IMR-90 (cell line): ENCODE measurements at regions not wholly inside any gene's neighbourhood (a gene's known extent, or its start where the extent isn't known, plus 50 kb on each side); places are given as distances from the start of the nearest gene placed in this dataset.

Experiments
- ATAC-seq: fragments of 200-7000 bp; cut with Tn5 transposase; 2 replicates; pipeline ENCODE4 v1.9.1; 2020; ENCODE audit warnings: low read depth, mild to moderate bottlenecking, moderate library complexity
- BruUV-seq: library from RNA; stranded (reverse); fragments of 400-500 nt; replicated peaks from 2 replicates; lab custom pipeline; 2021; lab: Mats Ljungman, UMichigan
- CTCF ChIA-PET: fragments of 300-600 bp; formaldehyde crosslinking; extraction: SDS; loops from one replicate; lab custom pipeline; 2021; ENCODE audit warnings: antibody characterized with exemption; lab: Yijun Ruan, JAX
- POLR2A ChIA-PET: fragments of 300-600 bp; sonication (Branson Sonifier 250); formaldehyde crosslinking; loops from one replicate; lab custom pipeline; 2022; ENCODE audit warnings: antibody characterized with exemption; ENCODE audit not compliant: unreplicated experiment; lab: Charles Lee
- DNase-seq: peaks from one replicate; pipeline ENCODE4 v3.0.0; 2013
- H2AFZ ChIP-seq: replicated peaks from 2 replicates; pipeline ENCODE3; 2013; ENCODE audit warnings: low read length, mild to moderate bottlenecking; ENCODE audit not compliant: poor library complexity
- H2AK5ac ChIP-seq: 2 replicates; pipeline ENCODE4 v1.6.1; 2013; ENCODE audit warnings: low read depth, low read length, inconsistent platforms
- H2AK9ac ChIP-seq: replicated peaks from 2 replicates; pipeline ENCODE3; 2013; ENCODE audit warnings: mild to moderate bottlenecking, low read depth, low read length, moderate library complexity; ENCODE audit not compliant: poor library complexity
- H2BK120ac ChIP-seq: 2 replicates; pipeline ENCODE4 v1.6.1; 2013; ENCODE audit warnings: low read depth, low read length, inconsistent platforms
- H2BK15ac ChIP-seq: 3 replicates; pipeline ENCODE4 v1.6.1; 2013; ENCODE audit warnings: low read depth, low read length, inconsistent platforms
- H2BK20ac ChIP-seq: 2 replicates; pipeline ENCODE4 v1.6.1; 2013; ENCODE audit warnings: low read depth, mild to moderate bottlenecking, inconsistent platforms, low read length, moderate library complexity
- H2BK5ac ChIP-seq: 2 replicates; pipeline ENCODE4 v1.6.1; 2013; ENCODE audit warnings: mild to moderate bottlenecking, low read depth, low read length, inconsistent platforms; ENCODE audit not compliant: poor library complexity, severe bottlenecking
- H3K14ac ChIP-seq: replicated peaks from 2 replicates; pipeline ENCODE4 v1.6.1; 2013; ENCODE audit warnings: low read depth, low read length, inconsistent platforms
- H3K18ac ChIP-seq: 2 replicates; pipeline ENCODE4 v1.6.1; 2013; ENCODE audit warnings: low read depth, low read length, control low read depth
- H3K23ac ChIP-seq: 2 replicates; pipeline ENCODE4 v1.6.1; 2013; ENCODE audit warnings: low read depth, low read length, inconsistent platforms
- H3K27ac ChIP-seq: 2 replicates; pipeline ENCODE4 v1.5.1; 2013; ENCODE audit warnings: mild to moderate bottlenecking, control low read depth, low read length; ENCODE audit not compliant: insufficient read depth
- H3K27me3 ChIP-seq: 2 replicates; pipeline ENCODE4 v1.6.1; 2013; ENCODE audit warnings: low read length; ENCODE audit not compliant: control insufficient read depth, insufficient read depth
- H3K36me3 ChIP-seq: 2 replicates; pipeline ENCODE4 v1.6.1; 2013; ENCODE audit warnings: low read length, mixed read lengths; ENCODE audit not compliant: control insufficient read depth, insufficient read depth
- H3K4ac ChIP-seq: 2 replicates; pipeline ENCODE4 v1.6.1; 2013; ENCODE audit warnings: low read depth, low read length, inconsistent platforms
- H3K4me1 ChIP-seq: 2 replicates; pipeline ENCODE4 v1.6.1; 2013; ENCODE audit warnings: low read length, mixed read lengths; ENCODE audit not compliant: control insufficient read depth, insufficient read depth
- H3K4me2 ChIP-seq: 2 replicates; pipeline ENCODE4 v1.6.1; 2013; ENCODE audit warnings: low read depth, mild to moderate bottlenecking, control low read depth, low read length, moderate library complexity
- H3K4me3 ChIP-seq: 2 replicates; pipeline ENCODE4 v1.5.1; 2013; ENCODE audit warnings: low read depth, mild to moderate bottlenecking, control low read depth, low read length, moderate library complexity; ENCODE audit not compliant: insufficient read depth
- H3K56ac ChIP-seq: 2 replicates; pipeline ENCODE4 v1.6.1; 2013; ENCODE audit warnings: low read length, inconsistent platforms; ENCODE audit not compliant: insufficient read depth; ENCODE audit errors: extremely low read depth
- H3K79me1 ChIP-seq, 2 experiments: 2 replicates each; pipeline ENCODE4 v1.6.1; 2013; ENCODE audit warnings: low read length in 2 of 2, inconsistent platforms in 1 of 2, low read depth in 1 of 2
- H3K9ac ChIP-seq: 2 replicates; pipeline ENCODE4 v1.6.1; 2013; ENCODE audit warnings: low read depth, low read length, control low read depth
- H3K9me1 ChIP-seq: 2 replicates; pipeline ENCODE4 v1.6.1; 2013; ENCODE audit warnings: low read length, inconsistent platforms; ENCODE audit not compliant: insufficient read depth
- H3K9me3 ChIP-seq: 2 replicates; pipeline ENCODE4 v1.6.1; 2013; ENCODE audit warnings: low read length; ENCODE audit not compliant: control insufficient read depth, insufficient read depth
- H4K20me1 ChIP-seq: 2 replicates; pipeline ENCODE4 v1.6.1; 2013; ENCODE audit warnings: low read length, inconsistent platforms; ENCODE audit not compliant: insufficient read depth
- H4K5ac ChIP-seq: 2 replicates; pipeline ENCODE4 v1.6.1; 2013; ENCODE audit warnings: mild to moderate bottlenecking, low read depth, low read length, control low read depth
- H4K8ac ChIP-seq, 2 experiments: 2 replicates each; pipeline ENCODE4 v1.6.1; 2013; ENCODE audit warnings: low read depth in 2 of 2, low read length in 2 of 2, control low read depth in 1 of 2, inconsistent platforms in 1 of 2
- H4K91ac ChIP-seq: 2 replicates; pipeline ENCODE4 v1.6.1; 2013; ENCODE audit warnings: low read depth, low read length, inconsistent platforms; ENCODE audit not compliant: insufficient read depth
- MAZ ChIP-seq: IDR thresholded peaks from 2 replicates; pipeline ENCODE4 v1.6.1; 2012; ENCODE audit warnings: low read depth, mild to moderate bottlenecking, low read length, improper control_type of control experiment, moderate library complexity, borderline replicate concordance
- USF2 ChIP-seq: fragments of 150-350 bp; IDR thresholded peaks from 2 replicates; pipeline ENCODE4 v1.6.1; 2017; ENCODE audit warnings: mild to moderate bottlenecking, antibody characterized with exemption, low read length, low read depth
- WGBS, 2 experiments: methylation state at CpG; one replicate each; pipeline versions ENCODE4 v1.1.5 to v1.1.7; 2013; ENCODE audit warnings: missing lambda C conversion rate in 2 of 2; ENCODE audit not compliant: insufficient read length in 1 of 2; ENCODE audit errors: extremely low coverage in 2 of 2; 5-methylcytosine and 5-hydroxymethylcytosine counted together
- dilution Hi-C: fragments of 300-500 bp; cut with HindIII; formaldehyde crosslinking; loops from one replicate; pipeline ENCODE4 v1.14.3; 2018; ENCODE audit warnings: low sequenced_read_pairs; ENCODE audit not compliant: unreplicated experiment
- in situ Hi-C: fragments of 300-500 bp; cut with MboI; formaldehyde crosslinking; loops from 3 replicates; pipeline ENCODE4 v1.14.3; 2019; ENCODE audit warnings: low sequenced_read_pairs, inconsistent platforms, mixed read lengths
- intact Hi-C: fragments of 100-400 bp; cut with micrococcal nuclease; formaldehyde crosslinking; loops from 2 replicates; pipeline ENCODE4 v1.10.0; 2022

- ChIA-PET CTCF (no interaction called here), POLR2A (no interaction called here)
- in situ Hi-C loops = no loop called here
These were observed 138.0 kb downstream of the ENC1 start for GRCh38 chr5:74502479-74502950.

More at GRCh38 chr5:74502479-74502950, 138.0 kb downstream of the ENC1 start:
- Histone ChIP-seq H3K9ac (no peak overlapping the region), H4K20me1 (no peaks in the 10 kb centered on the region), H2AK5ac (no peak overlapping the region), H4K91ac (no peak overlapping the region), H2BK20ac (no peak overlapping the region), H3K36me3 (no peaks in the 10 kb centered on the region), H3K9me3 (no peaks in the 10 kb centered on the region), H3K14ac (no peak overlapping the region), H3K4me3 (no peak overlapping the region), H3K4me2 (no peak overlapping the region), H3K79me1 (no peaks in the 10 kb centered on the region), H4K8ac (no peak overlapping the region), H2BK120ac (no peak overlapping the region), H3K9me1 (0 out of 2 replicates have a peak, but pooled peaks cover 5% of the 10 kb centered on the region), H3K23ac (no peak overlapping the region), H2AK9ac (no peak overlapping the region), H2BK15ac (no peak overlapping the region), H3K56ac (no peak overlapping the region), H2BK5ac (no peak overlapping the region), H3K27ac (no peak overlapping the region), H3K4me1 (no peaks in the 10 kb centered on the region; the same call in 1 of the 2 replicates), H3K18ac (no peak overlapping the region), H4K5ac (no peak overlapping the region), H2AFZ (no peak overlapping the region), H3K4ac (no peak overlapping the region), H3K27me3 (peaks cover 3% of the 10 kb centered on the region)
- TF ChIP-seq USF2 = no peak
- no peak for TF ChIP-seq MAZ
- intact Hi-C loops = no loop called here
- no CpG with 5 or more reads among the region's 3 CpGs for WGBS, 2 experiments
- dilution Hi-C loops = no loop called here
- no peak for ATAC-seq
- DNase-seq = no peak
- no TSS peak for BruUV-seq
